Pons (tissue), 1 donor: ENCODE measurements at regions not wholly inside any gene's neighbourhood (a gene's known extent, or its start where the extent isn't known, plus 50 kb on each side); places are given as distances from the start of the nearest gene placed in this dataset.
A peak's percentile ranks its signal among the peaks of the same experiment; 100 is the strongest.

ENCODE experiments used
- DNase-seq: peaks from one replicate; pipeline ENCODE4 v3.0.0-alpha.2; 2016; ENCODE audit warnings: low spot score

DNA sequence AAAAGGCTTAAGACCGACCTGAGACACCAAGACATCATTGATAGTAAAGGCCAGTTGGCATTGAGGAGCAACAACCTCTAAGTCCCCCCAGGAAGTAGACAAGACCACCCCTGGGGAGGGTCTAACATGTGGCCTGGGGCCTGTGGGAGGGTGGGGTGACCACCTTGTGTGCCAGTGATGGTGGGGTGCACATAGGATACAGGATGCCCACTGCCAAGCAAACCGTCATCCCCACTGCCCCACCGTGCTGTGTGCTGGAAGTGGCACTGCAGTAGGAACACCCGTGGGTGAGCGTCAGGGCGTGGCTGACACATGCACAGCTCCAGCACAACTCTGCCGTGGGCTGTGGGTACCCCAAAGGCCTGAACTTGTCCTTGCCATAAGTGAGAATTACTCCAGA lies 84.3 kb upstream of the LGALSL start:
- no peak for DNase-seq

DNA sequence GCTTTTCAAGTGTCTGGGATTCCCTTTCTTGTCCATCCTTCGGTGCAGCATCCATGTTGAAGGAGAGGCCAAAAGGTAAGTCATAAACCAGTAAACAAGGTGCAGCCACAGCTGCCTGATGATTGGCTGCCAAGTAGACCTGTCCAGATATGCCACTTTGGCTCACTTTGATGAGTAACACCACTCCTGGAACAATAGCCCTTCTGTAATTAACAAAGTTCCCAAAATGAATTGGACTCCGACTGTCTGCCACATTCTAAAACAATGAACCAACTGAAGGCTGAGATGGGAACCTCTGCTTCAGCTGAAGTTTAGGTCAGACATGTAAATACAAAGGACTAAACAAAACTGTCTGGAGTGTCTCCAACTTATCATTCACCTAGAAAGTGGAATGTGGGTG lies 82.2 kb upstream of the LGALSL start:
- DNase-seq: no peak

DNA sequence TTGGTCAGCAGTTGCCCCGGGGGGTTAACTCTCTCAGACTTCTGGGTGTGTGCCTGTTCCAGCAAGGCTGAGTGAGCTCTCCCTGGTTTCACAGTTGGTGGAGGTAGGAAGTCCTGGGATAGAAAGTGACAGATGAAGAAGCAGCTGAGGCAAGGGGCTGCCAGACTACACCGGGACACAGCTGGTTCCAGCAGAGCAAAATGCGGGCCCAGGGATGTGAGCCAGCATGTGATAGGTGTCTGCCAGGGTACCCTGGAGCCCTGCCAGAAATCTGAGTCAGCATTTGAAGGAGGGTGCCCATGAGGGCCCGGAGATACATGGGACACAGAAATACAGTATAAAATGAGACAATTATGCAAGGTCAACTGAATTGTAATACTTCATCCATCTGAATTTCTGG lies 79.3 kb upstream of the LGALSL start:
- DNase-seq: no peak

DNA sequence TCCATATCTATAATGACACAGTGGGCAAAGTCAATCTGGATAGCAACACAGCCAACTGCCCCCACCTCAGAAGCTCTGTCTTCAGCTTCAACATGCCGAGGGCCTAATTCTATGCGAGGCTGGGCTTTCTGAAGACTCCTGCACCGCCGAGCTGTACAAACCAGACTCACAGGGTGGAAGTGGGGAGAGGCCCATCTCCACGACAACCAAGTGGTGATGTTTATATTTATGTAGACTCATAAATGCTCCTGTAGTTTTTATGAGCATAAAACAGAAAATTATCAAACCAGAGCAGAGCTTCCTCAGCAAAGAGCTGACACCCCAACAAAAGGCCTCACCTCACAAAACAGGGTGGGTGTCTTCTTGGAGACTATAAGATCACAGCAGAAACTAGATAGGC lies 77.0 kb upstream of the LGALSL start:
- no peak for DNase-seq

DNA sequence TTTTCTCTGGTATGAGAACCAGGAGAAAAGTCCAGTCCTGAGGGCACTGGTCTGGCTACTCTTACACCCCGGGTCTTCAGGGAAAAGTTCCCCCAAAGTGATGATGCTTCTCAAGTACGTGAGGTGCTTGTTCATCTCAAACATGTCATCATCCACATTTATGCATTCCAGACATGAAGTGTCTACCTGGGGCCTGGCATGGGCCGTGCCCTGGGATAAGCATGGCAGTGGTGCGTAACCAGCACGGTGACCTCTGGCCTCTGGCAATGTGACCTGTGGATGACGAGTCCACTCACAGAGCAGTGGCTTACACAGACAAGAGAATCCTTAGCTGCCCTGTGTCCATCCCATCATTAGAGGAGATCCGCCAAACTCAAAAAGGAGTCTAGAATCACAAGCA lies 74.8 kb upstream of the LGALSL start:
- DNase-seq: no peak

DNA sequence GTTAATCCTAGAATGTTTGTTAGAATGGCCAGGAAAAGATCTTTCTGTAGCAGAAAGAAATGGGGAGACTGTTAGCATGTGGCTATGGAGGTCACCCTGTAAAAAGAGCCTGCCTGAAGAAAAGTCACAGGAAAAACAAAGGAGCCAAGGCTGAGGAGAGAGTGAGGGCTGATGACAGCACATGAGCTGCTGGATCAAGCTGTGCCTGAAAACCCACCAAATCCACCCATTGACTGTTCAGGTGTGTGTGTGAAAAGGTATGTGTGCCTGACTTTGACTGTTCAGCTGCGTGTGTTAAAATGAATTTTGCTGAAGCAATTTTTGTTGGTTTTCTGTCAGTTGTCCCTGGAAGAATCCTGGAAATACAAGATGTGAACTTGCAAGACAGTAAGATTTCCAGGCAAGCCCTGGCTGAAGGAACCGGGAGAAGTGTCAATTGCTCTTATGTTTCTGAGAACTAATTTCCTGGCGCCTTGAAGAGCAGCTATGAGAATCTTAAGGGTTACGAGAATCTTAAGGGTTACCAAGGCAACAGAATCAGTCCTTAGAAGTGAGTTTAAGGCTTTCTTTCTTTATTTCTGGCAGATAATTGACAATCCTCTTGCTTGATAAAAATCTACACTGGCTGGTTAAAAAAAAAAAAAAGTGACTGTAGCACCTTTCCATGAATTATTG lies 73.0 kb upstream of the LGALSL start:
- no peak for DNase-seq

DNA sequence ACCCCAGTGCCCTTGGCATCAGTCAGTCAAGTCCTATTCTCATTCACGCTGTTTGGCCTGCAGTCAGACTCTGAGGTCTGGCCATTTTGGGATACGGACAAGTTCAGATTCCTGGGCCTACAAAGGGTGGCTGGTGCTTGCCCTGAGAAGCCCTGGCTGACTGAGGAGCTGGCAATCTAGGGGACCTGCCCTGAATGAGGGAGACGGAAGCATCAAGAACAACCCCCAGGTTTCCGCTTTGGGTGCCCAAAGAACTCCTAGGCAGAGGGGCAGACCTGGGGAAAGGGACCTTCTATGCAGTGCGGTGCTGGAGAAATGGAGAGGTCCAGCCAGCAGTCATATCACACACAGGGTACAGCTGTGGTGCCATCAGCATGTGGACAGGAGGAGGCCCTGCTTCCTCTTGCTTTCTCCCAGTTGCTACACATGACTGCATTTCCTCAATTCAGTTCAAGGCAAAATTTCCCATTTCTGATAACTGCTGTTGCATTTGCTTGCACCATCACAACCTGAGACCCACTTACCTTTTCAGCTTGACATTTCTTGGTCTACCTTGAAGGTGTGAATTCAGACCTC lies 70.9 kb upstream of the LGALSL start:
- DNase-seq: peak; percentile 31

DNA sequence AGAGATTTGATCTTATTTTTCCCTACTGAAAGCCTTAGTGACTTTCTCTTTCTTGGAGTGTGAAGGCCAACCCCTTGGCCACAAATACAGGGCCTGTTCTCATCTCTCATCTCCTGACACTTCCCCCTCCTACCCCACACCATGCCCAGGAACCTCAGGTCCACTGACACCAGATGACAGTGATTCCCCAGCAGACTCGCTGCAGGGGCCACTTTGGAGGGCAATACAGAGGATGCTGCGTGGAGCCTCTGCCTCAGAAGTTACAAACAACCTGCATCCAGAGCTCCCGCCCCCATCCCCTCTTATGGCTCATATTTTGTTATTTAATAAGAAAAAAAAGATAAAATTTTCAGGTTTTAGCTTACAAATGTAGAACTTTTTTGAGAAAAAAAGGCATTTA lies 70.1 kb upstream of the LGALSL start:
- DNase-seq: no peak

DNA sequence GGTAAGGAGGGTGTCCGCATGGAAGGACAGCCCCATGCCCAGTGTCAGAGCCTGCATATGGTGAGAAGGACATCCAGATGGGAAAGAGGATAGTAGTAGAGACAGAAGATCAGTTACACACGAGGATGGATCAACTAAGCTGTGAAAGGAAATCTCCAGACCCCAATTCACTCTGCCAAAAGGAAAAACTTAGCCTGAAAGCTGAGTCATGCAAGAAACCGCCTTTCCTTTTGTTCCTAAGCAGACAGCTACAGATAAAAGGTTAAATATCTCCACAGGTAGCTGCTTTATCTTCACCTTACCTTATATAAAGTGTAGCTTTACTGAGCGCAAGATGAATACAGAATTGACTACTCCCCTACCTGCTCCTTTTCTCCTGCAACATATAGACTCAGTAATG lies 67.3 kb upstream of the LGALSL start:
- no peak for DNase-seq

DNA sequence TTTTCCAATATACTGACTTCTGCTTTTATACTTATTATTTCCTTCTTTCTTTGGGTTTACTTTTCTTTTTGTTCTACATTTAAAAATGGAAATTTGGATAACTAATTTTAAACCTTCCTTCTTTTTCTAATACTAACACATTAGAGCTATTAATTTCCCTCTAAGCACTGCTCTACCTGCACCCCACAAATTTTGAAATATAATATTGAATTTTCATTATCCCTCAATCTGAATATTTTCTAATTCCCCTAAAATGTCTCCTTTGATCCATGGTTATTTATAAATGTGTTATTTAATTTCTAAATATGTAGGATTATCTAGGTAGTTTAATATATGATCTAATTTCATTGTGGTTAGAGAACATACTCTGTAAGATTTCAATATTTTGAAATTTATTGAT lies 63.4 kb upstream of the LGALSL start:
- DNase-seq: no peak

DNA sequence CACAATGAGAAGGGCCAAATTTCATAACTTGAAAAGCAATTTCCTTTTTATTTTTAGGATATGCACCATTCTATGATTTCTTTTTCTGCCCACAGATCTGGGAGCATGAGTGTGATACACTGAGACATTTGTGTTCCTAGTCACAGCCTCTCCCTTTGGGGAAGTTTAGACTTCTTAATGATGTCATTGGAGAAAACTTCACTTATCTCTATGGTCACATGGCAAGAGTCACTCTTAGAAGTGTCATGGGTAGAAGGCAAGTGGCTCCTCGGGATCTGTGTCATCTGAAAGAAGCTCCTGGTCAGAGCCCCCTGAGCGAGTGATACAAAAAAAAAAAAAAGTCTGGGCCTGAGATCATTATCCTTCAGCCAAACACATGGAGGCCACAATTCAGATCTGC lies 62.5 kb upstream of the LGALSL start:
- no peak for DNase-seq

DNA sequence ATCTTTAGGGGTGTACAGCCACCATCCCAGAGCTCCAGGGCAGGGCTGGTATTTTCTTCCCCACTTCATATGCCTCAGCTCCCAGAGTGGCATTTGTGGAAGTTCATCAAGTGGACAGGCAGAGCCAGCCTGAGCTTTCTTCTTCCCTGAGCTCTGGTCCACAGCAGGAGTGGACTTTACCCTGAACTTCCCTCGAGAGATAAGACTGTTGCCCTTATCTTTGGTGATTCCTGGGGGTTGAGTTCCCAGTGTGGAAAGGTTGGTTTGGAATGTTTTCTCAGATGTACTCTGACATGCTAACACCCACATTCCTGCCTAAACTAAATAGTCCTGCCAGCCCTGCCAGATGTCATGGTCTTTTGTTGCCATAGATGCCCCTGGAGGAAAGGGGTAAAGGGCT lies 62.0 kb upstream of the LGALSL start:
- no peak for DNase-seq

DNA sequence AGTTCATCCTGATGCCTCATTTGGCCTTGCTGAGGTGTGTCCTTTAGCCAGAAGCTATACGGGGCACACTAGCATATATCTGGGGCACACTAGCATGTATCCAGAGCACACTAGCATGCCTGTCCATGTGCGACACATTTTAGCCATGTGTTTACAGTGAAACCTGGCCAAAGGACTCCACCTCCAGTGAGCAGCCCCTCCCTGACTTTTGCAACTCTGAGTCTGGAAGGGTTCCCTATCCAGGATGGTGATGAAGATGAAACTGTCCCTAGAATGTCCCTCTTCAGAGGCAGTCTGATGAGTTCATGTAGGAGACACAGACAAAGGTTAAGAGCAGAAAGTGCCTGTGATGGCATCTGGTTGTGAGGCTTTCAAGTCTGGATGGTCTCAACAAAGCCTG lies 61.4 kb upstream of the LGALSL start:
- no peak for DNase-seq

DNA sequence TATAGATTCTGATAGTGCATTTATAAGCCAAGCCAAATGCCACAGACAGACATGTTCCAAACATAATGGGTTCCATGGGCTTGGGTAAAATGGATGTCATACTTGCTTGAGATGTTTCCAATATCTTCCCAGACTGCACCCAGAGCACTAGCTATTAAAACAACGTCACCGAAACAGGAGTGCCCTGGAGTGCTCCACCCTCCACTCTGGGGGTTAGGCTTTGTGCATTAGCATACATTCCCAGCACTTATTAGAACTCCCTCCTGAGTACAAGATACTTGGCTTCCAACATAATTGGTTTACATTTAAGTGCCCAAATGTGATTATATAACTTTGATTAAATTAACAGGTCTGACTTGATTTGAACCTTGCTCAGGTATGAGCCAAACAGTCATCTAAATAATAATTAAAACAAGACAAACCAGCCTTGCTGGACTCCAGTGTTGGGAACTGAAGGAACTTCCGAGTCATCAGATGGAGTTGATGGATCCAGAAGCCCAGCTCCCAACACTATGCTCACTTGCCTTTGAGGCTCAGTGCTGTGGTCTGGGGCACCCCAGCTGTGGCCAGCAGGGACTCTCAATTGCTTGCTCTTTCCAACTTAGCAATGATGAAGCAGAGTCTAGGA lies 60.5 kb upstream of the LGALSL start:
- DNase-seq: no peak

DNA sequence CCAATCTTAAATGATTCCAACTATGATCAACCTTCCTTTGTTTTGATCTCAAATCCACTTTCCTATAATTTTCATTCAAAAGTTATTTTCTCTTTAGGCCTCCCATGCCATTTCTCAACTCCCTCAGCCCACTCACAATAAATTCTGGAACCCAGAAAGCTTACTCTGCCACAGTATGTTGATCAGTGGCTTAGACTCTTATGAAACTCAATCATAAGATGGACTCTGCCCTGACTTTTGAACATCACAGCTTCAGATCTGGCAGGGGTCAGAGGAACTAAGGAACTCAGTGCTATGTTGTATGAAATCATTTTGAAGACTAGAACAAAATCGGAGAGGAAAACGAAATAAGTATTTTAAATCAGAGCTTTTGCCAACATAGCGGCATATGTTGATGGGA lies 59.8 kb upstream of the LGALSL start:
- no peak for DNase-seq

DNA sequence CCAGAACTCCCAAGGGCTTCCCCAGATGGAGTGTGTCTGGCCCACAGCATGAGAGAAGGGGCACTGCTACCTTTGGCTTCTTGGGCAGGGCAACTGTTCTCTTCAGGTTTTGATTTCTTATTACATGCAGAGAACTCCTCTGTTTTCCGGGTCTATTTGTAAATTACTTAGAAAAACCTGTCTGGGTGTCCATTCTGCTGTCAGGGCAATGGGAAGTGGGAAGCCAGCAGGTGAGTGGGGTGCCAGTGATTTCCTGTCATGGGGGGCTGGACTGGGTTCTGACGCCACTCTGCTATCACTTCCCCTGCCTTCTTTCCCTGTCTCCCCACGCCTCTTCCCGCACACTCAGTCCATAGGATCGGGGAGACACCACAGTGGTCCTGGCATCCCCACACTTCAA lies 58.0 kb upstream of the LGALSL start:
- DNase-seq: no peak

DNA sequence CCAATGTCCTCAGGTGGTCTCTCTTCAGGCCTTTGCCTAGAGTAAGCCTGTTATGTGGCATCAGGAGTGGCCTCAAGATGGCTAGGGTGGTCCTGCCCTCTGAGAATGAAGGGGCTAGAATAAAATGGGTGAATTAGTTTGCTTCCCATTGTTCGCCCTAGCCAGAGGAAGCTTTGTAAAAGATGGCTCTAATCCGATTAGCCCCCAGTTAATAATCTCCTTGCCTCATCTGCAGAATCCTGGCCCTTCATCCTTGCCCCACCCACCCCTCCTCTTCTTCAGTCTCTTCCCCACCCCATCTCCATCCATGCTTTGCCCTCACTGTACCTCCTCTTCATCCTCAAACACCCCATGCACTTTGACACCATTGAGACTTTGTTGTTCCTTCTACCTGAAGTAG lies 57.4 kb upstream of the LGALSL start:
- DNase-seq: no peak

DNA sequence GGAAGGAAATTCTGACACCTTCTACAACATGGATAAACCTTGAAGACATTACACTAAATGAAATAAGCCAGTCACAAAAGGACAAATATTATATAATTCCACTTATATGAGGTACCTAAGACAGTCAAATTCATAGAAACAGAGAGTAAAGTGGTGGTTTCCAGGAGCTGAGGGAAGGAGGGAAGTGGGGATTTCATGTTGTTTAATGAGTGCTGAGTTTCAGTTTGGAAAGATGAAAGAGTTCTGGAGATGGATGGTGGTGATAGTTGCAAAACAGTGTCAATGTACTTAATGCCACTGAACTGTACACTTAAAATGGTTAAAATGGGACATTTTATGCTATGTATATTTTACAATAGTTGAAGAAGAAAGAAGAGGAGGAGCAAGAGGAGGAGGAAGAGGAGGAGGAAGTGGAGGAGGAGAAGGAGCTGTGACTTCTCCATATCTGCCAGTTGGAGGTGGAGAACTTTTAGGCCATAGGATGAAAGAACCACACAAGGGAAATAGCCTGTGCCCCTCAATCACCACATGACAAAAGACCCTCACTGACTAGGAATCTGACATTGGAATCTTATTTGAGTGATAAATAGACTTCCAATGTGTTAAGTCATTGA lies 55.3 kb upstream of the LGALSL start:
- DNase-seq: no peak

DNA sequence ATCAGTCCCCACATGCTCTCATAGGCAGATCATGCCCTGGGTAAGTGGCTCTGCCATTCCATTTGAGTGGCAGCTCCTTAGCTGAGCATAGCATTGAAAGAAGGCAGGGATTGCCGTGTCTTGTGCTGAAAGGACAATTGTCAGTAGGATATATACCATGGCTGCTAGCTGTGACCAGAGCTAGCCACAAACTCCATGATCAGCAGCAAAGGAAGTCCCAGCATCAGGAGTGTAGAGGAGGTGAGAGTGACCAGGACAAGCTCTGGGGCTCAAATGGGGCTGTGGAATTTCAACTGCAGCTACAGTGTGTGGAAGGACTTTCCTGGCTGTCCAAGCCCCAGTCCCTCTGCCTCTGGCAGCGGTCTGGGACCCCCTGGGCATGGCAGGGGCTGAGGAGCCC lies 54.4 kb upstream of the LGALSL start:
- no peak for DNase-seq

DNA sequence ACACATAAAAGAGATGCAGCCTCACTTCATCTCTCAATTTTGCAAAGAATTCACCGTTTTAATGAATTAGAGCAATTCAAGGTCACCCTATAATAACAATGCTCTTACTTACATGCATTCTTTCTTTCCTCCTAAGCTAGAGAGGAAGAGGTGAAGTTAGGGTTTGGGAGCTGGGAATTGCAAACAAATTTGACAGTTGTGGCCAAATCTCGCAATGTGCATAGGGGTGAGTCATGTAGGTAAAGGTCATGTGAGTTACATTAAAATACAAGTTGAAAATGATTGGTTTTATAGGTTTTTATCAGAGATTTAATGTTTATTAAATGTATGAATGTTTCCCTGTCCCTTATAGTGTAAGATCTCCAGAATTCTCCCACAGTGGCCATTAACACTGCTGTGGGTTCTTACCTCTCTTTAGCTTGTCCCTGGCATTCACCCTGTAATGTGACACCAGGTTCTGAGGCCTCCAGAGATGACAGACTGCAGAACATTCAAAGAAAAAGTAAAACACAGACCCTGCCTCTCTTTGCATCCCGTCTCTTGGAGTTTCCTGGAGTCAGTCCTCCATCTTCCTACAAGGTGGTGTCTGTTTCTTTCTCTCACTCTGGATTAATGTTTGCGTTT lies 53.7 kb upstream of the LGALSL start:
- no peak for DNase-seq

DNA sequence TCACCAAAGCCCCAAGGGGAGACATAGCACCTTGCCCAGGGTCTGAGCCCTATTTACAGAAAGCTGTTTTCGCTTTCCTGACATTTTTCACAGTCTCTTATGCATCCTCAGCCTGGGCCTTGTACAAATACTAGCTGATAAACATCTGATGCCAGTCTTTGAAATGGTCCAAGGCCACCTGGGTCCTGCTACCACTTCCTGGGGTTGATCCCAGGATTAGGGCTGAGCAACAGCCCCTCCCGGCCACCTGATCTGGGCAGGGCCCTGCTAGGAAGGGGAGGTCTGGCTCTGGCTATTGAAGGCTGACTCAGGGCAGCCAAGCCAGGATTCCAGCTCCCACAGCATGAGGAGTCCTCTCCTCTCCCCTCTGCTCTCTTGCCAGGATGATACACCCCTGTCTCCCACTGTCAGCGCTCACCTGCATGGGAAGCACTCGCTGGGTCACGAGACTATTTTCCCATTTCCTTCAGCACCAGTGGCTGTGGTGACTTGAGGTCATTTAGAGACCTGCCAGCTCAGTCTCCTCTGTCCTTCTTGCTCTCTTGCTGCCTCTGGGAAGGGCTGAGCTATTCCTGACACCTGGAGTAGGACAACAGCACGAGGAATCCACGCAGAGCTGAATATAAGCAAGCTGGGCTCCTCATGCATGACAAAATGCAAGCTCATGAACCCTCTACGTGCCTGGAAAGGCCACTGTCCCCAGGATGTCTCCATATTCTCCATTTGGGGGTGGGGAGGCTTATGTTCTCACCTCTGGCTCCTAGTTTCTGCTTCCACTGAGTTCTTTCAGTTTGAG lies 53.0 kb upstream of the LGALSL start:
- DNase-seq: no peak

DNA sequence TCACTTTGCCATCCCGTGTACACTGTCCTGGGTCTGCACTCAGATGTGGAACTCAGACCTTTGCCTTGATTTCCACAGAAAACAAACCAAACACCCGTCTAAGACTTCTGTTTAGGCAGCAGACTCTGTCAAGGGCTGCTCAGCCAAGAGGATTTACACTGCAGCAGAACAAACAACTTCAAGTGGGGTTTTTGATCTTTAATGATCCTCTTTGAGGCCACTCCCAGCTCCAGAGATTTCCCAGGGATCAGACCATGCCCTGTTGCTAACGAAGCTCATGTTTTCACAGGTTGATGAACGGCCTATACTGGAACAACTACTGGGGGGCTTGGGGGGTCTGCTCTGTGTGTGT lies 52.5 kb upstream of the LGALSL start:
- DNase-seq: no peak
